Prostate gland (tissue), 2 donors: ENCODE measurements at regions not wholly inside any gene's neighbourhood (a gene's known extent, or its start where the extent isn't known, plus 50 kb on each side); places are given as distances from the start of the nearest gene placed in this dataset.

Source experiments
- POLR2A ChIP-seq: fragments of 450-650 bp; IDR thresholded peaks from one replicate; pipeline ENCODE4 v1.6.1; 2016; ENCODE audit warnings: antibody characterized with exemption, mild to moderate bottlenecking
- TF ChIP-seq, protein P1 (sequence below), 4 experiments: fragments of 200-600 bp in 2 of 4; fragments of 450-650 bp in 2 of 4; sonication (generic) in 2 of 4; IDR thresholded peaks; 1 replicate in 3 of 4; 2 replicates in 1 of 4; pipeline ENCODE4 v1.5.1; 2016 to 2019; ENCODE audit warnings: antibody characterized with exemption in 4 of 4, mild to moderate bottlenecking in 2 of 4, moderate library complexity in 2 of 4

DNA sequence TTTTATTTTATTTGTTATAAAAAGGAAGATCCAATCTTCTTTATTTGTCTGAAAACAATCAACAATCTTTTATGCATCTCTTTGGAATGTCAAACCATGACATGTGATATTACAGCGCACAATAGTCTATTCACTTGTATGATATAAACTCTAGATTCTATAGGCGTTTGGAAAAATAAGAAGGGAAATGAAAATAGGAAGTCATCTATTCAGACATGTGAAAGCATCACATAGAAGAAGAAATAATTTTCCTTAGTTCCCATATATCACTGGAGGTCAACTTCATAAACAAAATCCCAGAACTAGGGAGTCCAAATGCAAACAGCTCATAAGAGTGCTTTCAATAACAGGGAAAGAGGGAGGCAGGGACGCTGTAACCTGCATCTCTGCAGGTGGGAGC is 139.5 kb upstream of the RASGEF1B start:
- TF ChIP-seq POLR2A = no peak
- TF ChIP-seq, protein P1, sequence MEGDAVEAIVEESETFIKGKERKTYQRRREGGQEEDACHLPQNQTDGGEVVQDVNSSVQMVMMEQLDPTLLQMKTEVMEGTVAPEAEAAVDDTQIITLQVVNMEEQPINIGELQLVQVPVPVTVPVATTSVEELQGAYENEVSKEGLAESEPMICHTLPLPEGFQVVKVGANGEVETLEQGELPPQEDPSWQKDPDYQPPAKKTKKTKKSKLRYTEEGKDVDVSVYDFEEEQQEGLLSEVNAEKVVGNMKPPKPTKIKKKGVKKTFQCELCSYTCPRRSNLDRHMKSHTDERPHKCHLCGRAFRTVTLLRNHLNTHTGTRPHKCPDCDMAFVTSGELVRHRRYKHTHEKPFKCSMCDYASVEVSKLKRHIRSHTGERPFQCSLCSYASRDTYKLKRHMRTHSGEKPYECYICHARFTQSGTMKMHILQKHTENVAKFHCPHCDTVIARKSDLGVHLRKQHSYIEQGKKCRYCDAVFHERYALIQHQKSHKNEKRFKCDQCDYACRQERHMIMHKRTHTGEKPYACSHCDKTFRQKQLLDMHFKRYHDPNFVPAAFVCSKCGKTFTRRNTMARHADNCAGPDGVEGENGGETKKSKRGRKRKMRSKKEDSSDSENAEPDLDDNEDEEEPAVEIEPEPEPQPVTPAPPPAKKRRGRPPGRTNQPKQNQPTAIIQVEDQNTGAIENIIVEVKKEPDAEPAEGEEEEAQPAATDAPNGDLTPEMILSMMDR (IDR thresholded peaks at IDR 0.05) = no peak
